PC-3 (cell line): ENCODE measurements at regions not wholly inside any gene's neighbourhood (a gene's known extent, or its start where the extent isn't known, plus 50 kb on each side); places are given as distances from the start of the nearest gene placed in this dataset.

Experiments used
- EZH2 ChIP-seq: fragments of 300-600 bp; sonication (generic); IDR thresholded peaks from one replicate; pipeline ENCODE4 v1.6.1; 2017; ENCODE audit warnings: antibody characterized with exemption, mild to moderate bottlenecking, low read length; ENCODE audit not compliant: unreplicated experiment
- EZH2phosphoT487 ChIP-seq: fragments of 300-600 bp; sonication (generic); IDR thresholded peaks from 2 replicates; pipeline ENCODE4 v1.6.1; 2018; ENCODE audit warnings: mild to moderate bottlenecking, antibody characterized with exemption, low read length, borderline replicate concordance
- TF ChIP-seq, protein P1 (sequence below): fragments of 300-600 bp; sonication (generic); conservative IDR thresholded peaks from 2 replicates; pipeline ENCODE4 v1.5.1; 2017; ENCODE audit warnings: antibody characterized with exemption, low read depth, mild to moderate bottlenecking, low read length

DNA sequence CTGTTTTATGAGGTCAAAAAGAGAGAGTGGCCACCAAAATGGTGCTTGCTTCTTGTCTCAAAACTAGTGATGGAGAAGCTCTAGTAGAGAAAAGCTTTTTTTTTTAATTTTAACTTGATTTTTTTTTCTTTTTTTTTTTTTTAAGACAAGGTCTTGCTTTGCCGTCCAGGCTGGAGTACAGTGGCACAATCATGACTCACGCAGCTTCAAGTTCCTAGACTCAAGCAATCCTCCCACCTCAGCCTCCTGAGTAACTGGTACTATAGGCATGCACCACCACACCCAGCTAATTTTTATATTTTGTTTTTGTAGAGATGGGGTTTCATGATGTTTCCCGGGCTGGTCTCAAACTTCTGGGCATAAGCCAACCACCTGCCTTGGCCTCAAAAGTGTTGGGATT lies 279.0 kb downstream of the TBC1D4 start:
- TF ChIP-seq, protein P1, sequence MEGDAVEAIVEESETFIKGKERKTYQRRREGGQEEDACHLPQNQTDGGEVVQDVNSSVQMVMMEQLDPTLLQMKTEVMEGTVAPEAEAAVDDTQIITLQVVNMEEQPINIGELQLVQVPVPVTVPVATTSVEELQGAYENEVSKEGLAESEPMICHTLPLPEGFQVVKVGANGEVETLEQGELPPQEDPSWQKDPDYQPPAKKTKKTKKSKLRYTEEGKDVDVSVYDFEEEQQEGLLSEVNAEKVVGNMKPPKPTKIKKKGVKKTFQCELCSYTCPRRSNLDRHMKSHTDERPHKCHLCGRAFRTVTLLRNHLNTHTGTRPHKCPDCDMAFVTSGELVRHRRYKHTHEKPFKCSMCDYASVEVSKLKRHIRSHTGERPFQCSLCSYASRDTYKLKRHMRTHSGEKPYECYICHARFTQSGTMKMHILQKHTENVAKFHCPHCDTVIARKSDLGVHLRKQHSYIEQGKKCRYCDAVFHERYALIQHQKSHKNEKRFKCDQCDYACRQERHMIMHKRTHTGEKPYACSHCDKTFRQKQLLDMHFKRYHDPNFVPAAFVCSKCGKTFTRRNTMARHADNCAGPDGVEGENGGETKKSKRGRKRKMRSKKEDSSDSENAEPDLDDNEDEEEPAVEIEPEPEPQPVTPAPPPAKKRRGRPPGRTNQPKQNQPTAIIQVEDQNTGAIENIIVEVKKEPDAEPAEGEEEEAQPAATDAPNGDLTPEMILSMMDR: no peak
- no peak for TF ChIP-seq EZH2
- no peak for TF ChIP-seq EZH2phosphoT487
